NB4 (cell line): ENCODE measurements at regions not wholly inside any gene's neighbourhood (a gene's known extent, or its start where the extent isn't known, plus 50 kb on each side); places are given as distances from the start of the nearest gene placed in this dataset.

ENCODE experiments used
- CTCF ChIP-seq: IDR thresholded peaks from one replicate; pipeline ENCODE4 v1.5.1; 2012; ENCODE audit warnings: low read depth, low read length
- MAX ChIP-seq: IDR thresholded peaks from 2 replicates; pipeline ENCODE4 v1.6.1; 2011; ENCODE audit warnings: low read depth, low read length
- POLR2A ChIP-seq: IDR thresholded peaks from 2 replicates; pipeline ENCODE4 v1.6.1; 2011; ENCODE audit warnings: mild to moderate bottlenecking; ENCODE audit not compliant: insufficient read length; ENCODE audit errors: extremely low read depth

- TF ChIP-seq POLR2A (no peak), MAX (no peak), CTCF (no peak)
Observed at GRCh38 chr13:52938065-52938464, 89.6 kb upstream of the PCDH8 start.
